ENCODE measurements at regions not wholly inside any gene's neighbourhood (a gene's known extent, or its start where the extent isn't known, plus 50 kb on each side); places are given as distances from the start of the nearest gene placed in this dataset.
"Not testable (repeated sequence)": the region's sequence is repeated elsewhere in the genome, so short reads cannot be mapped to it uniquely, and the experiment has no call there.

DNA sequence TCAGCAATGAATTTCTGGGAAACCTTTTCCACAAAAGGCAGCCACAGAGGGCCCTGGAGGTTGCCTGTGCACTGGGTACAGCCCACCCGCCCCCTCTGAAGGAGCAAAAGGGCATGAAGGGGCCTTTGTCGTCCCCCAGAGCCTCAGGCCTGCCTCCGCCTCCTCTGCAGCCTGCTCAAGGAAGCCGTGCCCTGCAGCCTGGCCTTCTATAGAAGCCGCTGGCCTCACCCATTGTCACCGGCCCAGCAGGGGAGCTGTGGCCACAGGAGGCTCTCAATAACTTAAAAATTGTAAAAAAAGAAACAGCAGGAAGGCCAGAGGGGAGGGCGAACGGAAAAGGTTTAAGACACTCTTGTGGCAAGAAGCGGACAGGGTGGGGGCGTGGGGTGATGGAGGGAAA lies 213.3 kb downstream of the IRX2 start:
- POLR2A ChIA-PET (ENCODE audit: partially characterized antibody): no interaction called here

DNA sequence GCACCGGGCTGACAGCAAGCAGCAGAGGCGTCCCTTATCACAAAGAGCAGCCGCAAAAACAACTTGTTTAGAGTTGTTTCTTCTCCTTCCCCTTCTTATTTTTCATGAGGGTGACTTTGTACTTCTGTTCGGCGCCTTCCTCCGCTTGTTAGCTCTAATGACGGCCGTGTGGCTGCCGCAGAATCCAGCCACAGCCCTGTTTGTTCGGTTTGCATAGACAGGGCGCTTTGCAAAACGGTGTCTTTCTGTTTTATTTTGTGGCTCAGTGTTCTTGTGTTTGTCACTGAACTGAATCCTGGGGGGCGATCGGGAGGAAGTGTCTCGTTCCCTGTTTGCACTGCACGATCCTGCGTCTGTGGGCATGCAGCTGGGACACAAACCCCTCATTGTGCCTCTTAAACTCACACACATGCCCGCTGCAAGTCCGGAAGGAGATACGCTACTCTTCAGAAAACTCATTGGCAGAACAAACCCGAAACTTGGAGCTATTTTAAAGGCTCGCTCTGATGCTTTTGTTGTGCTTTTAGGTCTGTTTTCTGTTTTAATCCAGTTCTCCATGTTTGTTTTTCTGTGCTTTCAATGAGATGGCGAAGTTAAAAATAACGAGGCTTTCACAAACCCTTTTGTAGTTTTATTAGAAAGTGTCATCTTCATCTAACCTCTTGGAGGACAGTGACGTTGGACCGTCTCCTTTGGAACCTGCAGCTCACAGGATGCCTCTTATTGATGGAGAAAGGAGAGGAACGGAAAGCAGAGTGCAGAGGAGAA lies 213.9 kb downstream of the IRX2 start:
- H3K36me3 ChIP-seq (ENCODE audit: insufficient read depth, low read length): no peaks in the 10 kb centered on the region
- ChIA-PET POLR2A (ENCODE audit: partially characterized antibody) (no interaction called here), CTCF (ENCODE audit: partially characterized antibody) (no interaction called here)
- H3K27ac ChIP-seq (ENCODE audit: low read depth, low read length): no peak overlapping the region
- peaks cover 0 to 2% of the 10 kb centered on the region in 2 donors for H3K27me3 Mint-ChIP-seq
- H3K36me3 Mint-ChIP-seq: no peaks in the 10 kb centered on the region
- no peak for DNase-seq
- no peaks in the 10 kb centered on the region for H3K4me1 ChIP-seq (ENCODE audit: insufficient read depth, low read length)
- H3K9me3 ChIP-seq (ENCODE audit: control insufficient read depth in 1 of 2, low read length in 2 of 2): no peaks in the 10 kb centered on the region
- peak overlapping the region in 1 of 8 donors; percentile 3 for H3K4me3 Mint-ChIP-seq
- H3K9me3 Mint-ChIP-seq: peaks cover 0 to 16% (median 11%) of the 10 kb centered on the region in 8 donors
- intact Hi-C loops (cut with micrococcal nuclease): no loop called here
- H3K4me1 Mint-ChIP-seq: no peaks in the 10 kb centered on the region
- no peaks in the 10 kb centered on the region for H3K27me3 ChIP-seq (ENCODE audit: insufficient read depth, low read length)
- H3K27ac Mint-ChIP-seq: no peak overlapping the region
- H3K4me3 ChIP-seq (ENCODE audit: low read length in 2 of 2): no peak overlapping the region

More for the DNA sequence above, 213.3 kb downstream of the IRX2 start:
- Mint-ChIP-seq H3K36me3 (no peaks in the 10 kb centered on the region), H3K9me3 (peaks cover 0 to 15% (median 11%) of the 10 kb centered on the region in 8 donors), H3K4me1 (no peaks in the 10 kb centered on the region), H3K27me3 (peaks cover 0 to 2% of the 10 kb centered on the region in 2 donors), H3K27ac (no peak overlapping the region), H3K4me3 (no peak overlapping the region)
- Histone ChIP-seq H3K9me3 (ENCODE audit: control insufficient read depth in 1 of 2, low read length in 2 of 2) (no peaks in the 10 kb centered on the region), H3K36me3 (ENCODE audit: insufficient read depth, low read length) (no peaks in the 10 kb centered on the region), H3K4me1 (ENCODE audit: insufficient read depth, low read length) (no peaks in the 10 kb centered on the region), H3K27me3 (ENCODE audit: insufficient read depth, low read length) (no peaks in the 10 kb centered on the region), H3K4me3 (ENCODE audit: low read length in 2 of 2) (no peak overlapping the region), H3K27ac (ENCODE audit: low read depth, low read length) (no peak overlapping the region)
- no peak for DNase-seq
- CTCF ChIA-PET (ENCODE audit: partially characterized antibody): no interaction called here
- intact Hi-C loops (cut with micrococcal nuclease): no loop called here

DNA sequence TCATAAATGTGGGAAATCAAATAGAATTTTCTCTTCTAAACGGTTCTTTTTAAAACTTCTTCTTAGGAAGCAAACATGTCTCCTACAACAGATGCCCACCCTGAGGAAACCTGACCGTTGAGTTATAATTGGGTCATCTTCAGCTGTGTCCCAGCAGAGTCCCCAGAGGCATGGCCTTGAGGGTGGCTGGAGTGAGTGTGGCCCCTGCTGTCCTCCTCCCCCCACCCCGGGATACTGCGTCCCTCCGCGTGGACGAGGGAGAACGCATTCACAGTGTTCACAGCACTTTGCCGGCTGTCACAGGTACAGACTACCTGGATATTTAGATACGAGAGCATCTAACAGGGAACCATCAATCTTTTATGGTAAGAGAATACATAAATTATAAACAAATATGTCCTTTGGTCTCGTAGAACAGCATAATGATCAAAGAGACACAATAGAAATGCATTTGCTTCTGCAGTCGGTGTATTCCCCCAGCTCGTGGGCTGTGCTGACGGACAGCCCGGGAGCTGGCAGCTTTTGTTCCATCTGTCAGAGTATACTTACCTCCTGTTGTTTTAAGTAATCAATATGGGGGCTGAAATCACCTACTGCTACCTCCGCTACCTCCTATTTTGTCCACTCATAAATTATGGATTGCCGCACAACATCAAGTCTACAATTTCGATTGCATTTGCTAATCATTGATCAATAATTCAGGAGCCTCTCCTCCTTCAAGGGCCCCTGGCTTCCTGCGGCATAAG lies 214.7 kb downstream of the IRX2 start:
- Histone ChIP-seq H3K9me3 (ENCODE audit: control insufficient read depth in 1 of 2, low read length in 2 of 2) (no peaks in the 10 kb centered on the region), H3K27ac (ENCODE audit: low read depth, low read length) (no peak overlapping the region), H3K4me1 (ENCODE audit: insufficient read depth, low read length) (no peaks in the 10 kb centered on the region), H3K27me3 (ENCODE audit: insufficient read depth, low read length) (no peaks in the 10 kb centered on the region), H3K4me3 (ENCODE audit: low read length in 2 of 2) (no peak overlapping the region), H3K36me3 (ENCODE audit: insufficient read depth, low read length) (no peaks in the 10 kb centered on the region)
- intact Hi-C loops (cut with micrococcal nuclease): no loop called here
- Mint-ChIP-seq H3K9me3 (peaks cover 0 to 16% (median 10%) of the 10 kb centered on the region in 8 donors), H3K27ac (no peak overlapping the region), H3K4me1 (no peaks in the 10 kb centered on the region), H3K36me3 (no peaks in the 10 kb centered on the region), H3K27me3 (peaks cover 0 to 2% of the 10 kb centered on the region in 2 donors), H3K4me3 (no peak overlapping the region)
- DNase-seq: no peak
- CTCF ChIA-PET (ENCODE audit: partially characterized antibody): no interaction called here
- POLR2A ChIA-PET (ENCODE audit: partially characterized antibody): no interaction called here

GRCh38 chr5:2534970-2535369 lies 216.5 kb downstream of the IRX2 start:
- POLR2A ChIA-PET (ENCODE audit: partially characterized antibody): no interaction called here
- peaks cover 0 to 10% (median 4%) of the 10 kb centered on the region in 8 donors for H3K9me3 Mint-ChIP-seq
- intact Hi-C loops (cut with micrococcal nuclease): no loop called here
- Histone ChIP-seq H3K27ac (ENCODE audit: low read depth, low read length) (no peak overlapping the region), H3K36me3 (ENCODE audit: insufficient read depth, low read length) (no peaks in the 10 kb centered on the region), H3K9me3 (ENCODE audit: control insufficient read depth in 1 of 2, low read length in 2 of 2) (no peaks in the 10 kb centered on the region), H3K4me1 (ENCODE audit: insufficient read depth, low read length) (no peaks in the 10 kb centered on the region), H3K4me3 (ENCODE audit: low read length in 2 of 2) (no peak overlapping the region), H3K27me3 (ENCODE audit: insufficient read depth, low read length) (no peaks in the 10 kb centered on the region)
- H3K27ac Mint-ChIP-seq: no peak overlapping the region
- CTCF ChIA-PET (ENCODE audit: partially characterized antibody): no interaction called here
- no peaks in the 10 kb centered on the region for H3K36me3 Mint-ChIP-seq
- H3K27me3 Mint-ChIP-seq: peaks cover 0 to 1% of the 10 kb centered on the region in 2 donors
- H3K4me1 Mint-ChIP-seq: no peaks in the 10 kb centered on the region
- no peak for DNase-seq
- H3K4me3 Mint-ChIP-seq: no peak overlapping the region

DNA sequence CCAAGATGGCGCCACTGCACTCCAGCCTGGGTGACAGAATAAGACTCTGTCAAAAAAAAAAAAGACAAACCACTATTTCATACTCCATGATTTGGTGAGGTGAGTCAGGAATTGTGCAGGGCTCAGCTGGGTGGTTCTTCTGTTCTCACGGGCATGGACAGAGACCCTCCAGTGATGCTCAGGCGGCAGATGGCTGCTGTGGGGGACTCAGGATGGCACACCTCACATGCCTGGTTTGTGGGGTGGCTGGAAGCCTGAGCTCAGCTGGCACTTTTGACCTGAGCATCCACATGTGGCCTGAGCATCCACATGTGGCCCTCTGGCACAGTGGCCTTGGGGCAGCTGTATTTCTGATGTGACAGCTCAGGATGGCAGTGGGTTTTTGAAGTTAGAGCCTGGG lies 217.2 kb downstream of the IRX2 start:
- DNase-seq: no peak
- Mint-ChIP-seq H3K9me3 (peaks cover 0 to 8% (median under 1%) of the 10 kb centered on the region in 8 donors), H3K4me3 (no peak overlapping the region), H3K27ac (no peak overlapping the region), H3K36me3 (no peaks in the 10 kb centered on the region), H3K4me1 (no peaks in the 10 kb centered on the region), H3K27me3 (peaks cover 0 to 1% of the 10 kb centered on the region in 2 donors)
- Histone ChIP-seq H3K4me1 (ENCODE audit: insufficient read depth, low read length) (no peaks in the 10 kb centered on the region), H3K4me3 (ENCODE audit: low read length in 2 of 2) (no peak overlapping the region), H3K9me3 (ENCODE audit: control insufficient read depth in 1 of 2, low read length in 2 of 2) (no peaks in the 10 kb centered on the region), H3K27me3 (ENCODE audit: insufficient read depth, low read length) (no peaks in the 10 kb centered on the region), H3K36me3 (ENCODE audit: insufficient read depth, low read length) (no peaks in the 10 kb centered on the region), H3K27ac (ENCODE audit: low read depth, low read length) (no peak overlapping the region)
- intact Hi-C loops (cut with micrococcal nuclease): no loop called here
- ChIA-PET CTCF (ENCODE audit: partially characterized antibody) (no interaction called here), POLR2A (ENCODE audit: partially characterized antibody) (no interaction called here)

- H3K4me3 ChIP-seq (ENCODE audit: low read length in 2 of 2); H3K27ac ChIP-seq (ENCODE audit: low read depth, low read length); POLR2A ChIA-PET (ENCODE audit: partially characterized antibody); H3K4me3 Mint-ChIP-seq; H3K36me3 Mint-ChIP-seq; CTCF ChIA-PET (ENCODE audit: partially characterized antibody); H3K36me3 ChIP-seq (ENCODE audit: insufficient read depth, low read length); H3K27ac Mint-ChIP-seq; DNase-seq; H3K9me3 ChIP-seq (ENCODE audit: control insufficient read depth in 1 of 2, low read length in 2 of 2); H3K27me3 ChIP-seq (ENCODE audit: insufficient read depth, low read length); H3K27me3 Mint-ChIP-seq; H3K4me1 ChIP-seq (ENCODE audit: insufficient read depth, low read length); H3K4me1 Mint-ChIP-seq; intact Hi-C loops (cut with micrococcal nuclease): not testable (repeated sequence)
- H3K9me3 Mint-ChIP-seq: peaks cover 0 to 12% (median under 1%) of the 10 kb centered on the region in 8 donors
These were observed 217.6 kb downstream of the IRX2 start for GRCh38 chr5:2533848-2534247.

- DNase-seq: no peak
- Histone ChIP-seq H3K36me3 (ENCODE audit: insufficient read depth, low read length) (no peaks in the 10 kb centered on the region), H3K9me3 (ENCODE audit: control insufficient read depth in 1 of 2, low read length in 2 of 2) (no peaks in the 10 kb centered on the region), H3K4me3 (ENCODE audit: low read length in 2 of 2) (no peak overlapping the region), H3K27ac (ENCODE audit: low read depth, low read length) (no peak overlapping the region), H3K27me3 (ENCODE audit: insufficient read depth, low read length) (no peaks in the 10 kb centered on the region), H3K4me1 (ENCODE audit: insufficient read depth, low read length) (no peaks in the 10 kb centered on the region)
- Mint-ChIP-seq H3K27ac (no peak overlapping the region), H3K4me3 (no peak overlapping the region), H3K36me3 (no peaks in the 10 kb centered on the region), H3K27me3 (peaks cover 0 to 1% of the 10 kb centered on the region in 2 donors), H3K9me3 (peaks cover 0 to 18% (median under 1%) of the 10 kb centered on the region in 8 donors), H3K4me1 (no peaks in the 10 kb centered on the region)
- ChIA-PET CTCF (ENCODE audit: partially characterized antibody) (no interaction called here), POLR2A (ENCODE audit: partially characterized antibody) (no interaction called here)
- intact Hi-C loops (cut with micrococcal nuclease): no loop called here
These were observed 218.7 kb downstream of the IRX2 start for GRCh38 chr5:2532809-2533208.

Measured in CD4-positive, alpha-beta memory T cell (primary cell).